Tibial nerve (tissue), 4 donors: ENCODE measurements at regions not wholly inside any gene's neighbourhood (a gene's known extent, or its start where the extent isn't known, plus 50 kb on each side); places are given as distances from the start of the nearest gene placed in this dataset.

Experiments used
- DNase-seq, 2 donors: peaks; one replicate each; pipeline ENCODE4 v3.0.0-alpha.2; 2019; ENCODE audit warnings: low spot score in 2 of 2
- H3K27ac ChIP-seq, 4 donors: fragments of 200-600 bp; sonication (generic) in 3 of 4; one replicate each; pipeline ENCODE4 v1.5.1; 2017 to 2019; ENCODE audit warnings: mild to moderate bottlenecking in 1 of 4
- H3K27me3 ChIP-seq, 2 donors: fragments of 200-600 bp; sonication (generic) in 1 of 2; one replicate each; pipeline versions ENCODE4 v1.5.1 to v1.6.0; 2017 to 2019
- H3K36me3 ChIP-seq, 3 donors: fragments of 200-600 bp; sonication (generic); one replicate each; pipeline ENCODE4 v1.5.1; 2018 to 2019
- H3K4me1 ChIP-seq, 4 donors: fragments of 200-600 bp; sonication (generic) in 3 of 4; one replicate each; pipeline ENCODE4 v1.5.1; 2017 to 2019
- H3K4me3 ChIP-seq, 4 donors: fragments of 200-600 bp; sonication (generic) in 3 of 4; one replicate each; pipeline ENCODE4 v1.5.1; 2017 to 2019; ENCODE audit warnings: mild to moderate bottlenecking in 1 of 4, moderate library complexity in 1 of 4
- H3K9me3 ChIP-seq, 4 donors: fragments of 200-600 bp; sonication (generic) in 3 of 4; one replicate each; pipeline ENCODE4 v1.5.1; 2017 to 2019
- EP300 ChIP-seq, 2 donors: sonication (generic); formaldehyde crosslinking; IDR thresholded peaks; one replicate each; pipeline ENCODE4 v1.6.1; 2017; ENCODE audit warnings: antibody characterized with exemption in 2 of 2, mild to moderate bottlenecking in 1 of 2
- POLR2A ChIP-seq, 2 donors: fragments of 450-650 bp; IDR thresholded peaks; one replicate each; pipeline ENCODE4 v1.6.1; 2017; ENCODE audit warnings: antibody characterized with exemption in 2 of 2, mild to moderate bottlenecking in 2 of 2, moderate library complexity in 2 of 2
- WGBS, 2 donors: methylation state at CpG; one replicate each; pipeline ENCODE4 v1.1.5; 2018; 5-methylcytosine and 5-hydroxymethylcytosine counted together
- TF ChIP-seq, protein P1 (sequence below), 5 experiments: fragments of 200-600 bp in 3 of 5; fragments of 450-650 bp in 2 of 5; sonication (generic) in 3 of 5; IDR thresholded peaks; one replicate each; pipeline ENCODE4 v1.5.1; 2016 to 2019; ENCODE audit warnings: antibody characterized with exemption in 5 of 5, mild to moderate bottlenecking in 3 of 5, moderate library complexity in 2 of 5

DNA sequence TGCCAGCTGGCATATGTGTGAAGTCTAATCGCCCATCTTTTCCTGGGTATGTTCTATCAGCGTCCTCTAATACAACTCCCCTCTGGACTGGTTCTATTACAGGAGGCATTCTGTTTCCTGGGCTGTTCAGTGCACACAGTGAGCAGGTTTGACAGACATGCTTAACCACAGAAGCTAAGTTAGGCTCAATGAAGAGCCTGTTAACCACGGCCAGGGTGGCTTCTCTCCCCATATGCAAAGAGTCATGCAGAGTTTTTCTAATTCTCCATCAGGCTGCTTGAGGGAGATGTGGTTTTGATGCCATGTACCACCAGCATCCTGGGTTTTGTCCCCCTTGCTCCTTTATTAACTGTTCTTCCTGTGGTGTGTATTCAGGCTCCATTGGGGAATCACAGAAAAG, 57.2 kb upstream of the ALOX12 start:
- Histone ChIP-seq H3K36me3 (no peaks in the 10 kb centered on the region), H3K4me1 (no peaks in the 10 kb centered on the region), H3K27me3 (no peaks in the 10 kb centered on the region), H3K4me3 (no peak overlapping the region), H3K9me3 (no peaks in the 10 kb centered on the region), H3K27ac (no peak overlapping the region)
- no peak for DNase-seq
- 73 to 75% methylated on average over 3 of the region's 3 CpGs for WGBS, 2 donors
- TF ChIP-seq POLR2A (IDR thresholded peaks at IDR 0.05) (no peak), EP300 (IDR thresholded peaks at IDR 0.05) (no peak)
- TF ChIP-seq, protein P1, sequence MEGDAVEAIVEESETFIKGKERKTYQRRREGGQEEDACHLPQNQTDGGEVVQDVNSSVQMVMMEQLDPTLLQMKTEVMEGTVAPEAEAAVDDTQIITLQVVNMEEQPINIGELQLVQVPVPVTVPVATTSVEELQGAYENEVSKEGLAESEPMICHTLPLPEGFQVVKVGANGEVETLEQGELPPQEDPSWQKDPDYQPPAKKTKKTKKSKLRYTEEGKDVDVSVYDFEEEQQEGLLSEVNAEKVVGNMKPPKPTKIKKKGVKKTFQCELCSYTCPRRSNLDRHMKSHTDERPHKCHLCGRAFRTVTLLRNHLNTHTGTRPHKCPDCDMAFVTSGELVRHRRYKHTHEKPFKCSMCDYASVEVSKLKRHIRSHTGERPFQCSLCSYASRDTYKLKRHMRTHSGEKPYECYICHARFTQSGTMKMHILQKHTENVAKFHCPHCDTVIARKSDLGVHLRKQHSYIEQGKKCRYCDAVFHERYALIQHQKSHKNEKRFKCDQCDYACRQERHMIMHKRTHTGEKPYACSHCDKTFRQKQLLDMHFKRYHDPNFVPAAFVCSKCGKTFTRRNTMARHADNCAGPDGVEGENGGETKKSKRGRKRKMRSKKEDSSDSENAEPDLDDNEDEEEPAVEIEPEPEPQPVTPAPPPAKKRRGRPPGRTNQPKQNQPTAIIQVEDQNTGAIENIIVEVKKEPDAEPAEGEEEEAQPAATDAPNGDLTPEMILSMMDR (IDR thresholded peaks at IDR 0.05), result no peak

DNA sequence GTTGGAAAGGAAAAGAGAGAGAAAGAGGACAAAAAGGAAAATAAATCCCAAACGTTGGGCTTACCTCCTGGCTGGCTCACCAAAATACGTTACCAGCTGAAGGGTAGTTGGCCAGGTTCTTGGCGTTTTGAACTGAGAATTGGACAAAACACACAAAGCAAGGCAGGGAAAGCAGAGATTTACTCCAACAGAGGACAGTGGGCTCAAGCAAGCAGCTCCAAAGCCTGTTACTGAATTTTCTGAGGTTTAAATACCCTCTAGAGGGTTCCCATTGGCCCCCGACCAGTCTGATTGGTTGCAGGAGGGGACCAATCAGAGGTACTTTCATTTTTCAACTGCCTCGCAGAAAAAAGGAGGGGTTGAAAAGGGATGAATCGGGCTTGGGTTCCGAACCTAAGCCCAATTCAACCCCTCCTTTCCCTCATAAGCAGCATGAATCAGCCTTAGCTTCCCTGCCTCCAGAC, 55.6 kb upstream of the ALOX12 start:
- H3K27ac ChIP-seq, result peak overlapping the region in 1 of 4 donors; percentile 17
- H3K4me3 ChIP-seq, result peak overlapping the region in 1 of 4 donors; percentile 32
- 60 to 75% methylated on average over 7 of the region's 7 CpGs for WGBS, 2 donors
- H3K27me3 ChIP-seq, result no peaks in the 10 kb centered on the region
- H3K9me3 ChIP-seq, result no peaks in the 10 kb centered on the region
- TF ChIP-seq EP300 (IDR thresholded peaks at IDR 0.05) (no peak), POLR2A (IDR thresholded peaks at IDR 0.05) (no peak)
- TF ChIP-seq, protein P1 (IDR thresholded peaks at IDR 0.05), result no peak
- no peak for DNase-seq
- H3K4me1 ChIP-seq, result no peaks in the 10 kb centered on the region
- H3K36me3 ChIP-seq, result no peaks in the 10 kb centered on the region

DNA sequence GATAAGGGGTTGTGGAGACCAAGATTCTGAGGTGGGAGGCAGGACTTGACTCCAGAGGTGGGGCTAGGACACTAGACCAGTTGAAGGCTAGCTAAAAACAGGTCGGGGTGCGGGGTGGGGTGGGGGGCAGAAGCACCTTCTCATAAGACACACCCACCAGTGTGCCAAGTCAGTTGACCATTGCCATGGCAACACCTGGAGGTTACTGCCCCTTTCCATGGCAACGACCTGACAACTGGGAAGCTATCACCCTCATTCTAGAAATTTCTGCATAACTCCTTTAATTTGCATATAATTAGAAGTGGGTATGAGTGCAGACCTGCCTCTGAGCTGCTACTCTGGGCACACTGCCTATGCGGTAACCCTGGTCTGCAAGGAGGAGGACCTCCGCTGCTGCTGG, 53.9 kb upstream of the ALOX12 start:
- Histone ChIP-seq H3K27ac (no peak overlapping the region), H3K9me3 (no peaks in the 10 kb centered on the region), H3K36me3 (no peaks in the 10 kb centered on the region), H3K4me1 (no peaks in the 10 kb centered on the region), H3K4me3 (no peak overlapping the region), H3K27me3 (no peaks in the 10 kb centered on the region)
- TF ChIP-seq POLR2A (IDR thresholded peaks at IDR 0.05) (no peak), EP300 (IDR thresholded peaks at IDR 0.05) (no peak)
- TF ChIP-seq, protein P1 (IDR thresholded peaks at IDR 0.05), result no peak
- DNase-seq, result no peak
- WGBS, 2 donors, result 84 to 88% methylated on average over 5 of the region's 5 CpGs

DNA sequence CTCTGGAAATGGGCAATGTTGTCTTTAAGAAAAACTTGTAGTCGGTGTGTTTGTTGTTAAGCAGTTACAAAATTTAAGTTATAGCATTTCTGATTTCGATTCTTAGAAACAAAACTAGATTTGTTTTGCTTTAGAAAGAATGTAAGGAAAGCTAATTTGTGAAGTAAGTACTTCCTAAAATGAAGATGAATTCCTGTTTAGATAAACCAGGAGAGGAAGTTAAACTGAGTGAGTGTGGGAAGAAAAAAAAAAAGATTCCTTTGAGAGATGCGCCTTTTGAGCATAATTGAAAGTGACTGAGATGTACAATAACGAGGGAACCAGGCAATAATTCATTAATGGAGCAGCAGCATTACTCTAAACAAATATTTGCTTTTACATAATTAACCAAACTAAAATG, 52.4 kb upstream of the ALOX12 start:
- Histone ChIP-seq H3K36me3 (no peaks in the 10 kb centered on the region), H3K4me3 (no peak overlapping the region), H3K27me3 (no peaks in the 10 kb centered on the region), H3K4me1 (no peaks in the 10 kb centered on the region), H3K9me3 (no peaks in the 10 kb centered on the region), H3K27ac (no peak overlapping the region)
- TF ChIP-seq, protein P1 (IDR thresholded peaks at IDR 0.05), result no peak
- TF ChIP-seq POLR2A (IDR thresholded peaks at IDR 0.05) (no peak), EP300 (IDR thresholded peaks at IDR 0.05) (no peak)
- WGBS, 2 donors, result 68 to 75% methylated on average over 4 of the region's 4 CpGs
- DNase-seq, result no peak
